ENCODE measurements at regions not wholly inside any gene's neighbourhood (a gene's known extent, or its start where the extent isn't known, plus 50 kb on each side); places are given as distances from the start of the nearest gene placed in this dataset.

DNA sequence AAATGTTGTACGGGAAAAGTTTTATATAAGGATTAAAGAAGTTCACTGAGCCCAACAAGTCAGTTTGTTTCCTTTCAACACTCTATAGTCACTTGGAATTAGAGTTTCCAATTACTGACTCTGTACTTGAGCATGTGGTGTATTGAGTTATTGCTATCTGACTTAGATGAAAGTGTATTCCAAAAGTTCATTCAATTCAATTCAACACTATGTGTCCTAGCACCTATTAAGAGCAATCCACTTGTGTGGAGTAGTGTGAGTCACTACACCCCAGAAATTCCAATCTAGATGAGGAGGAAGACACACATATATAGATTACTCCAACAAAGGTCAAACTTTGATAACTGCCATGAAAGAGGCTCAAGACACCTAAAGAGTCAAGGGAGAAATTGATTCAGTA is 98.2 kb upstream of the SLCO6A1 start:
- Mint-ChIP-seq H3K36me3 (ENCODE audit: low read depth) (no peaks in the 10 kb centered on the region), H3K9me3 (no peaks in the 10 kb centered on the region), H3K4me3 (no peak overlapping the region), H3K27ac (no peak overlapping the region), H3K27me3 (ENCODE audit: insufficient read depth) (peaks cover 6% of the 10 kb centered on the region; the same call in 1 of the 2 replicates), H3K4me1 (ENCODE audit: low read depth) (no peaks in the 10 kb centered on the region)
- TF ChIP-seq CTCF (IDR thresholded peaks at IDR 0.05), result no peak
- no peak for DNase-seq

DNA sequence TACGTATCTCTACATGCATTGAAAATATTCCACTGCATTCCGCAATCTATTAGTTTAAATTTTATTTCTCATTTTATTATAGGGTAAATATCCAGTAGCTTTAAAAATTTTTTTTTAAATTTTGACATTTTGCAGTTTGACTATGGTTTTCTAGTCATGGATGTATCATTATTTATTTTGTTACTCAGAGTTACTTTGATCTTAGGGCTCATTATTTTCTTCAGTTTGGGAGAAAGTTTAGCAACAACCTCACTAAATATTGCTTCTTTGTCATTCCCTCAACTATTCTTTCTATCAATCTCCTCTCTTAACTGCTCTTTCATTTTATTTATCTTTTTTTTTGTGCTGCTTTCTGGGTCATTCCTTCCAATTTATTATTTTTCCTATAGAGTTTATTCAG is 100.5 kb upstream of the SLCO6A1 start:
- Mint-ChIP-seq H3K4me1 (ENCODE audit: low read depth) (no peaks in the 10 kb centered on the region), H3K4me3 (no peak overlapping the region), H3K27ac (no peak overlapping the region), H3K27me3 (ENCODE audit: insufficient read depth) (peaks cover 3% of the 10 kb centered on the region; the same call in 1 of the 2 replicates), H3K36me3 (ENCODE audit: low read depth) (no peaks in the 10 kb centered on the region), H3K9me3 (no peaks in the 10 kb centered on the region)
- DNase-seq, result no peak
- no peak for TF ChIP-seq CTCF (IDR thresholded peaks at IDR 0.05)

GRCh38 chr5:102600964-102601363 is 102.2 kb upstream of the SLCO6A1 start:
- Mint-ChIP-seq H3K36me3 (ENCODE audit: low read depth) (no peaks in the 10 kb centered on the region), H3K27me3 (ENCODE audit: insufficient read depth) (peaks cover 3% of the 10 kb centered on the region; the same call in 1 of the 2 replicates), H3K4me3 (no peak overlapping the region), H3K4me1 (ENCODE audit: low read depth) (no peaks in the 10 kb centered on the region), H3K9me3 (no peaks in the 10 kb centered on the region), H3K27ac (no peak overlapping the region)
- DNase-seq, result no peak
- TF ChIP-seq CTCF (IDR thresholded peaks at IDR 0.05), result no peak

GRCh38 chr5:102603670-102604069 is 104.9 kb upstream of the SLCO6A1 start:
- no peaks in the 10 kb centered on the region for H3K9me3 Mint-ChIP-seq
- no peak for TF ChIP-seq CTCF (IDR thresholded peaks at IDR 0.05)
- no peaks in the 10 kb centered on the region for H3K36me3 Mint-ChIP-seq (ENCODE audit: low read depth)
- no peak overlapping the region for H3K4me3 Mint-ChIP-seq
- DNase-seq, result no peak
- H3K27ac Mint-ChIP-seq, result no peak overlapping the region
- H3K27me3 Mint-ChIP-seq (ENCODE audit: insufficient read depth), result peaks cover 3% of the 10 kb centered on the region; the same call in 1 of the 2 replicates
- no peaks in the 10 kb centered on the region for H3K4me1 Mint-ChIP-seq (ENCODE audit: low read depth)

DNA sequence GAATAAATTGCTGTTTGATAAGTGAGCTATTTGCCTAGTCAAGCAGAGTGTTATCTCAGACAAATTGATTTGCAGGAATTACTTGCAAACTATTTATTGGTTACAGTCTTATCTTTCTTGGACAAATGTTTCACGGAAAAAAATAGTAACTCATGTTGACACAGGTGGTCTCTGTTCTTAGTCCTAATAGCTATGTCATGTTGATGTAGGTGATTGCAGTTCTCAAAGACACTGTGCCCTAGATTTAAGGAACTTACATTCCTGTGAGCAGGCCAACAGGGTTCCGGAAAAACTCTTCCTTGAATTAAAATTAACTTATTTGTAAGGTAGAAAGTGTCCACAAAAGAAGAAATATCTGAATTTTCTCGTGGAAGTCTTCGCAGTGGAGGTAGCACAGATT is 109.6 kb upstream of the SLCO6A1 start:
- Mint-ChIP-seq H3K36me3 (ENCODE audit: low read depth) (no peaks in the 10 kb centered on the region), H3K4me3 (no peak overlapping the region), H3K9me3 (no peaks in the 10 kb centered on the region), H3K27me3 (ENCODE audit: insufficient read depth) (no peaks in the 10 kb centered on the region; the same call in 1 of the 2 replicates), H3K4me1 (ENCODE audit: low read depth) (no peaks in the 10 kb centered on the region), H3K27ac (no peak overlapping the region)
- DNase-seq, result no peak
- TF ChIP-seq CTCF (IDR thresholded peaks at IDR 0.05), result no peak

DNA sequence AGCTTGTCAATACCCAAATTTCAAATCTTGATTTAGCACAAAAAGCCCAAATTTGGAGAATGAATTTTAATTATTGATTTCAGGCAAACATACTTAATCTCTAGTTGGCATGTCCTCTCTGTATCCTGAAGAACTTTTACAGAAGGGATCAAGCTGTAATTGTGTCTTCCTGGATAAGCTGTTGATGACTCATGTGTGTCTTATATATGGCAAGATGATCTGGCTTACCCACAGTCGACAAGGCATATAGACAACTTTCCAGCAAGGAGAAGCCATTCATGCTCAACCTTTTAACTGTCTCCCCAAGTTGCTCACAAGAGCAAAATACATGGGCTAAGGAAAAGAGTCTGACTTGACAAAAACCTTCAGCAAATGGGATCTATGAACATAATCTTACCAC is 112.5 kb upstream of the SLCO6A1 start:
- Mint-ChIP-seq H3K9me3 (no peaks in the 10 kb centered on the region), H3K36me3 (ENCODE audit: low read depth) (no peaks in the 10 kb centered on the region), H3K27me3 (ENCODE audit: insufficient read depth) (peaks cover 2% of the 10 kb centered on the region; the same call in 1 of the 2 replicates), H3K4me3 (no peak overlapping the region), H3K27ac (no peak overlapping the region), H3K4me1 (ENCODE audit: low read depth) (no peaks in the 10 kb centered on the region)
- no peak for DNase-seq
- no peak for TF ChIP-seq CTCF (IDR thresholded peaks at IDR 0.05)
